GM19023 (cell line): ENCODE measurements at regions not wholly inside any gene's neighbourhood (a gene's known extent, or its start where the extent isn't known, plus 50 kb on each side); places are given as distances from the start of the nearest gene placed in this dataset.
A peak's percentile ranks its signal among the peaks of the same experiment; 100 is the strongest.
"Not testable (repeated sequence)": the region's sequence is repeated elsewhere in the genome, so short reads cannot be mapped to it uniquely, and the experiment has no call there.

Source experiments
- ATAC-seq: cut with Tn5 transposase; IDR thresholded peaks from one replicate; pipeline ENCODE4 v1.9.1; 2021; ENCODE audit warnings: mild to moderate bottlenecking, moderate library complexity; ENCODE audit not compliant: unreplicated experiment

- peak; percentile 46 for ATAC-seq
Measured at GRCh38 chr9:109972026-109972882, 192.3 kb downstream of the PALM2AKAP2 start.

GRCh38 chr9:109973336-109973735, 193.3 kb downstream of the PALM2AKAP2 start:
- no peak for ATAC-seq

- peak; percentile 82 for ATAC-seq
Measured at GRCh38 chr9:109974143-109974917, 194.3 kb downstream of the PALM2AKAP2 start.

- ATAC-seq, result no peak
Measured at GRCh38 chr9:109974918-109975276, 194.9 kb downstream of the PALM2AKAP2 start.

- no peak for ATAC-seq
Measured at GRCh38 chr9:109975574-109976295, 195.7 kb downstream of the PALM2AKAP2 start.

GRCh38 chr9:109976303-109976702, 196.3 kb downstream of the PALM2AKAP2 start:
- ATAC-seq, result no peak

GRCh38 chr9:109977521-109977920, 197.5 kb downstream of the PALM2AKAP2 start:
- ATAC-seq, result no peak

- ATAC-seq, result no peak
Measured at GRCh38 chr9:109981091-109981490, 201.1 kb downstream of the PALM2AKAP2 start.

GRCh38 chr9:109986521-109986991, 206.6 kb downstream of the PALM2AKAP2 start:
- no peak for ATAC-seq

GRCh38 chr9:109989296-109989695, 209.3 kb downstream of the PALM2AKAP2 start:
- no peak for ATAC-seq

- ATAC-seq, result no peak
Measured at GRCh38 chr9:109990541-109990940, 210.5 kb downstream of the PALM2AKAP2 start.

GRCh38 chr9:109992293-109992692, 212.3 kb downstream of the PALM2AKAP2 start:
- no peak for ATAC-seq

- ATAC-seq, result no peak
Measured at GRCh38 chr9:109993250-109993978, 213.4 kb downstream of the PALM2AKAP2 start.

- ATAC-seq, result no peak
Measured at GRCh38 chr9:109994141-109994540, 213.8 kb downstream of the C9orf152 start.

GRCh38 chr9:109996936-109997580, 210.9 kb downstream of the C9orf152 start:
- ATAC-seq, result no peak

- no peak for ATAC-seq
Measured at GRCh38 chr9:109997682-109998081, 210.3 kb downstream of the C9orf152 start.

- not testable (repeated sequence) for ATAC-seq
Measured at GRCh38 chr9:110005521-110005920, 202.4 kb downstream of the C9orf152 start.

GRCh38 chr9:110006657-110007056, 201.3 kb downstream of the C9orf152 start:
- ATAC-seq, result no peak

- ATAC-seq, result peak; percentile 64
Measured at GRCh38 chr9:110007477-110008270, 200.3 kb downstream of the C9orf152 start.
